Trophoblast cell (in vitro differentiated cells and primary cell): ENCODE measurements at regions not wholly inside any gene's neighbourhood (a gene's known extent, or its start where the extent isn't known, plus 50 kb on each side); places are given as distances from the start of the nearest gene placed in this dataset.
"Not testable (repeated sequence)": the region's sequence is repeated elsewhere in the genome, so short reads cannot be mapped to it uniquely, and the experiment has no call there.

Experiments used
- DNase-seq, 2 donors: peaks; one replicate each; pipeline ENCODE4 v3.0.0-alpha.2; 2016
- H2AFZ ChIP-seq: 2 replicates; pipeline ENCODE4 v1.6.1; 2013; ENCODE audit warnings: low read length, moderate library complexity, mild to moderate bottlenecking; ENCODE audit not compliant: insufficient read depth, poor library complexity
- H2AK5ac ChIP-seq: 2 replicates; pipeline ENCODE4 v1.6.1; 2013; ENCODE audit warnings: mild to moderate bottlenecking, low read length
- H2BK120ac ChIP-seq: 2 replicates; pipeline ENCODE4 v1.6.1; 2013; ENCODE audit warnings: low read length, mild to moderate bottlenecking, moderate library complexity; ENCODE audit not compliant: insufficient read depth, poor library complexity
- H2BK12ac ChIP-seq: 2 replicates; pipeline ENCODE4 v1.6.1; 2013; ENCODE audit warnings: mild to moderate bottlenecking, low read length, moderate library complexity
- H2BK5ac ChIP-seq: 2 replicates; pipeline ENCODE4 v1.6.1; 2013; ENCODE audit warnings: low read length, low read depth, moderate library complexity, mild to moderate bottlenecking; ENCODE audit not compliant: poor library complexity
- H3K14ac ChIP-seq: 2 replicates; pipeline ENCODE4 v1.6.1; 2013; ENCODE audit warnings: mild to moderate bottlenecking, low read length
- H3K18ac ChIP-seq: 2 replicates; pipeline ENCODE4 v1.6.1; 2013; ENCODE audit warnings: mild to moderate bottlenecking, low read length
- H3K23ac ChIP-seq: 2 replicates; pipeline ENCODE4 v1.6.1; 2013; ENCODE audit warnings: low read length
- H3K27ac ChIP-seq: 2 replicates; pipeline ENCODE4 v1.5.1; 2013; ENCODE audit warnings: low read depth, mild to moderate bottlenecking, inconsistent platforms, low read length, moderate library complexity
- H3K27me3 ChIP-seq: 2 replicates; pipeline ENCODE4 v1.6.1; 2013; ENCODE audit warnings: inconsistent platforms, mild to moderate bottlenecking, low read length, moderate library complexity; ENCODE audit not compliant: insufficient read depth
- H3K36me3 ChIP-seq, 2 experiments: 1 replicate in 1 of 2; 2 replicates in 1 of 2; pipeline ENCODE4 v1.6.1; 2013; ENCODE audit warnings: low read length in 2 of 2, mild to moderate bottlenecking in 2 of 2, moderate library complexity in 1 of 2; ENCODE audit not compliant: insufficient read depth in 2 of 2, control insufficient read depth in 1 of 2
- H3K4ac ChIP-seq: 2 replicates; pipeline ENCODE4 v1.6.1; 2013; ENCODE audit warnings: low read depth, mild to moderate bottlenecking, low read length, moderate library complexity
- H3K4me1 ChIP-seq, 2 experiments: 1 replicate in 1 of 2; 2 replicates in 1 of 2; pipeline ENCODE4 v1.6.1; 2013; ENCODE audit warnings: low read length in 2 of 2, mild to moderate bottlenecking in 2 of 2, moderate library complexity in 1 of 2; ENCODE audit not compliant: insufficient read depth in 2 of 2, control insufficient read depth in 1 of 2
- H3K4me2 ChIP-seq: 2 replicates; pipeline ENCODE4 v1.6.1; 2013; ENCODE audit warnings: inconsistent platforms, mild to moderate bottlenecking, low read length, moderate library complexity
- H3K4me3 ChIP-seq: 2 replicates; pipeline ENCODE4 v1.5.1; 2013; ENCODE audit warnings: mild to moderate bottlenecking, low read depth, low read length, inconsistent platforms
- H3K79me1 ChIP-seq: one replicate; pipeline ENCODE4 v1.6.1; 2013; ENCODE audit warnings: low read length
- H3K79me2 ChIP-seq: 2 replicates; pipeline ENCODE4 v1.6.1; 2013; ENCODE audit warnings: low read length, mild to moderate bottlenecking; ENCODE audit not compliant: control insufficient read depth, insufficient read depth, poor library complexity
- H3K9ac ChIP-seq: 2 replicates; pipeline ENCODE4 v1.6.1; 2013; ENCODE audit warnings: mild to moderate bottlenecking, low read length
- H3K9me3 ChIP-seq: 2 replicates; pipeline ENCODE4 v1.6.1; 2013; ENCODE audit warnings: low read depth, mild to moderate bottlenecking, control low read depth, inconsistent platforms, low read length; ENCODE audit not compliant: insufficient read depth
- H4K12ac ChIP-seq: 2 replicates; pipeline ENCODE4 v1.6.1; 2013; ENCODE audit warnings: low read depth, mild to moderate bottlenecking, low read length, moderate library complexity
- H4K8ac ChIP-seq: 2 replicates; pipeline ENCODE4 v1.6.1; 2013; ENCODE audit warnings: low read depth, mild to moderate bottlenecking, low read length, moderate library complexity
- H4K91ac ChIP-seq: one replicate; pipeline ENCODE4 v1.6.1; 2013; ENCODE audit warnings: low read depth, mild to moderate bottlenecking, low read length, moderate library complexity
- WGBS: extraction: QIAGEN DNeasy Blood & Tissue Kit; methylation state at CpG from one replicate; pipeline ENCODE4 v1.1.7; 2013; ENCODE audit warnings: missing lambda C conversion rate; ENCODE audit not compliant: insufficient read length, insufficient coverage; ENCODE audit errors: extremely low coverage; 5-methylcytosine and 5-hydroxymethylcytosine counted together

DNA sequence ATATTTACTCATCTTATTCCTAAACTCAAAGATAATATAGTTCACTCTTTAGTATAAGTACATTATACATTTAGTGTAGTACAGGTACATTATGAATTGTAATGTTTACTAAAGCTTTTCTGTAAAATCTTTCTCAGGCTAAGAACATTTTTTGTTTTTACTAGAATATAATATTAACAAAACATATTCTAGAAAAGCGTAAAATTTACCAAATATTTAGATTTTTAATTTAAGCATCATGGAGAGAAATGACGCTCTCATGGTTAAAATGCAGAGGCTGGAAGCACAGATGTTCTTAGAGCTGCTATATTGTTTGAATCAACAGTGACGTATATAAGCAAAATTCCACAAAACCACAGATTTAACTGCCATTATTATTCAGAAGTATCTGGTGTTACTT, 54.7 kb upstream of the NBPF15 start:
- H3K27me3 ChIP-seq, H3K79me1 ChIP-seq, H2AK5ac ChIP-seq, H2AFZ ChIP-seq, H3K4ac ChIP-seq, H3K14ac ChIP-seq, H3K9me3 ChIP-seq, H3K79me2 ChIP-seq, DNase-seq, H3K18ac ChIP-seq, H3K27ac ChIP-seq, H2BK5ac ChIP-seq, H3K36me3 ChIP-seq, H3K4me2 ChIP-seq, H2BK120ac ChIP-seq, H4K91ac ChIP-seq, H2BK12ac ChIP-seq, H4K8ac ChIP-seq, H3K23ac ChIP-seq, H3K4me3 ChIP-seq, H4K12ac ChIP-seq, H3K4me1 ChIP-seq, H3K9ac ChIP-seq: not testable (repeated sequence)
- WGBS: no CpG with 5 or more reads among the region's 3 CpGs

DNA sequence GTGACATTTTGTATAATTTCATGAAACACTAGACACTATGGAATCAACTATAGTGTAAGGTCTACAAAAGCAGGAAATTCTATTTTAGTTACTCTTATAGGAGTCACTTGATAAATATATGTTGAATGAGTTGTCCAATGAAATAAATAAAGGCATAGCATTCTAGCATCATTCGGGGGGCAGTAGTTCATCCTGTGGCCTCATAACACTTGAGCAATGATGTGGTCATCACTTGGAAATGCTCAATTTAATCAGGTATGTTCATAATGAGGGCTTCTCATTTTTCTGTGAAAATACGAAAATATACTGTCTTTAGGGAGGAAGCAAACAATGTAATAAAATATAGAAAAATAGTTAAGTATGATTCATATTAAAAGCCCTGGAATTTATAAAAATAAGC, 55.4 kb upstream of the NBPF15 start:
- H3K79me1 ChIP-seq, H3K14ac ChIP-seq, H2AFZ ChIP-seq, H3K18ac ChIP-seq, H3K4me1 ChIP-seq, H3K4me3 ChIP-seq, H2BK5ac ChIP-seq, H4K91ac ChIP-seq, DNase-seq, H3K4ac ChIP-seq, H3K4me2 ChIP-seq, H3K36me3 ChIP-seq, H2BK120ac ChIP-seq, H3K27me3 ChIP-seq, H2AK5ac ChIP-seq, H4K12ac ChIP-seq, H3K79me2 ChIP-seq, H3K23ac ChIP-seq, H3K27ac ChIP-seq, H3K9me3 ChIP-seq, H4K8ac ChIP-seq, H3K9ac ChIP-seq, H2BK12ac ChIP-seq: not testable (repeated sequence)
- WGBS: no CpG with 5 or more reads among the region's 2 CpGs

DNA sequence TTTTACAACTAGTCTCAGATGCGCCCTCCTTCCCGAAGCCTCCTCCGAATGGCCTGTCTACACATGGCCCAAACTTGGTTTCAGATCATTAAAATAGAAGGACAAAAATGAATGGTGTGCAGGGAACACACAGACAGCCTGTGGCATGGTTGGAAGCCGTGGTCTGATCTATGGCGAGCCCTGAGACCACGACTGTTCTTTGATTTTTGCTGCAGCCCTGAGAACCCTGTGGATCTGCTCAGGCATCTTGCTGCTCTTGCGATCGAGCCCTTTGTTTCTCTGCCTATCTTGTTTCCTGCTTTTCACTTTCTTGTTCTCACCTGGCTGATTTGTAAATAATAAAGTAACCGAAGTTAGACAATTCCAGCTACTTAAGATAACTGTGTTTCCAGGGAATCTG, 57.0 kb upstream of the NBPF15 start:
- H4K8ac ChIP-seq, H3K4me2 ChIP-seq, H2AK5ac ChIP-seq, H4K12ac ChIP-seq, H2BK5ac ChIP-seq, H3K4me3 ChIP-seq, H3K27me3 ChIP-seq, H2BK12ac ChIP-seq, H3K27ac ChIP-seq, H3K79me2 ChIP-seq, H3K4me1 ChIP-seq, DNase-seq, H4K91ac ChIP-seq, H3K23ac ChIP-seq, H3K79me1 ChIP-seq, H3K9ac ChIP-seq, H3K14ac ChIP-seq, H3K36me3 ChIP-seq, H2BK120ac ChIP-seq, H2AFZ ChIP-seq, H3K4ac ChIP-seq, H3K18ac ChIP-seq, H3K9me3 ChIP-seq: not testable (repeated sequence)
- WGBS: no CpG with 5 or more reads among the region's 9 CpGs

DNA sequence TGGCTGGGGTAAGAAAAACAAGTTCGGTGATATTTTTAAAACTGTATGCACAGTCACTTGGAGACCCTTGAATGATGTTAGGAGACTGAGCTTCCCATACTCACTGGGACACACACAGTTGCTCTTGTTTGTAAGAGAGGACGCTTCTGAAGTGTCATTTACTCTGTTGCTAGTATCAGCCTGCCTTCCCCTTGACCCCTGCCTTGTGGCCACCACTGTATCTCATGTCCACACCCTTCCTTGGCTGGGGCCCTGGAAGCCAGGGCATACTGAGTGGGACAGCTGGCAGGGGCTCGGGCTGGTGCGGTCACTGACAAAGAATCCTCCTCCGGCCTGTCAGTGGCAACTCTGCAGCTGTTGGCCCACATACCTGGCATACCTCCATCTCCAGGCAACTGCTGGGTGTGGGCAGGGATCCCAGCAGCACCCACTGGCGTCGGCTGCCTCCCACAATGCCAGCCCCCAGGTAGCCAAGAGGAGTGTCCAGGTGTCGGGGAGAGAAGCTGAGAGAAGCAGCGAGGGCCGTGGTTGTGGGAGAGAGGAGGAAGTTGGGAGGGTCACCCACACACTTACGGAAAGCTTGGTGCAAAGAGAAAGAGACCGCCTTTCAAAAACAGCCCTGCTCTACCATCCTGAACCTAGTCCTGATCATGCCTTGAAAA, 58.2 kb upstream of the NBPF15 start:
- not testable (repeated sequence) for H3K79me2 ChIP-seq, H4K91ac ChIP-seq, H3K27ac ChIP-seq, H4K12ac ChIP-seq, H3K4me1 ChIP-seq, H2BK12ac ChIP-seq, H3K79me1 ChIP-seq, H2BK5ac ChIP-seq, H3K23ac ChIP-seq, H3K36me3 ChIP-seq, H3K9ac ChIP-seq, H3K14ac ChIP-seq, H2BK120ac ChIP-seq, DNase-seq, H4K8ac ChIP-seq, H3K4me3 ChIP-seq, H3K9me3 ChIP-seq, H3K4ac ChIP-seq, H3K27me3 ChIP-seq, H2AFZ ChIP-seq, H3K4me2 ChIP-seq, H3K18ac ChIP-seq, H2AK5ac ChIP-seq
- no CpG with 5 or more reads among the region's 12 CpGs for WGBS
